H9 (cell line): ENCODE measurements at regions not wholly inside any gene's neighbourhood (a gene's known extent, or its start where the extent isn't known, plus 50 kb on each side); places are given as distances from the start of the nearest gene placed in this dataset.

ENCODE experiments used
- DNase-seq: peaks from one replicate; pipeline ENCODE4 v3.0.0-alpha.2; 2017
- H2AFZ ChIP-seq: one replicate; pipeline ENCODE4 v1.6.1; 2013; ENCODE audit warnings: mild to moderate bottlenecking, low read length, control low read depth, moderate library complexity
- H2AK5ac ChIP-seq: 2 replicates; pipeline ENCODE4 v1.6.1; 2013; ENCODE audit warnings: low read length, control low read depth, mixed read lengths; ENCODE audit not compliant: insufficient read length
- H2BK120ac ChIP-seq: one replicate; pipeline ENCODE4 v1.6.1; 2013; ENCODE audit warnings: low read depth, mild to moderate bottlenecking, low read length, control low read depth, inconsistent platforms; ENCODE audit not compliant: poor library complexity, severe bottlenecking
- H2BK12ac ChIP-seq: 2 replicates; pipeline ENCODE4 v1.6.1; 2013; ENCODE audit warnings: low read length, control low read depth, mixed read lengths, low read depth; ENCODE audit not compliant: insufficient read length
- H2BK15ac ChIP-seq: 2 replicates; pipeline ENCODE4 v1.6.1; 2013; ENCODE audit warnings: low read depth, low read length, control low read depth
- H2BK20ac ChIP-seq: one replicate; pipeline ENCODE4 v1.6.1; 2013; ENCODE audit warnings: low read depth, mild to moderate bottlenecking, low read length, control low read depth, inconsistent platforms; ENCODE audit not compliant: poor library complexity, severe bottlenecking
- H2BK5ac ChIP-seq: 2 replicates; pipeline ENCODE4 v1.6.1; 2013; ENCODE audit warnings: low read length, control low read depth, mixed read lengths; ENCODE audit not compliant: insufficient read length
- H3K14ac ChIP-seq: 2 replicates; pipeline ENCODE4 v1.6.1; 2013; ENCODE audit warnings: low read length, control low read depth; ENCODE audit not compliant: insufficient read depth
- H3K18ac ChIP-seq: 2 replicates; pipeline ENCODE4 v1.6.1; 2013; ENCODE audit warnings: low read depth, mild to moderate bottlenecking, mixed read lengths, low read length, control low read depth; ENCODE audit not compliant: insufficient read length
- H3K23ac ChIP-seq: 2 replicates; pipeline ENCODE4 v1.6.1; 2013; ENCODE audit warnings: low read length, control low read depth, mixed read lengths, low read depth; ENCODE audit not compliant: insufficient read length
- H3K23me2 ChIP-seq: 2 replicates; pipeline ENCODE4 v1.6.1; 2013; ENCODE audit warnings: low read depth, mild to moderate bottlenecking, mixed read lengths, low read length, control low read depth; ENCODE audit not compliant: insufficient read length, poor library complexity, severe bottlenecking
- H3K27ac ChIP-seq: 2 replicates; pipeline ENCODE4 v1.5.1; 2013; ENCODE audit warnings: low read length, control low read depth, mixed read lengths, low read depth; ENCODE audit not compliant: insufficient read length
- H3K27me3 ChIP-seq: 2 replicates; pipeline ENCODE4 v1.6.1; 2013; ENCODE audit warnings: low read length, control low read depth, inconsistent platforms; ENCODE audit not compliant: insufficient read depth
- H3K4ac ChIP-seq: 2 replicates; pipeline ENCODE4 v1.6.1; 2013; ENCODE audit warnings: low read depth, mild to moderate bottlenecking, control low read depth, inconsistent platforms, low read length, moderate library complexity
- H3K4me1 ChIP-seq: 2 replicates; pipeline ENCODE4 v1.6.1; 2013; ENCODE audit warnings: low read length, control low read depth, inconsistent platforms; ENCODE audit not compliant: insufficient read depth
- H3K4me2 ChIP-seq: 2 replicates; pipeline ENCODE4 v1.6.1; 2013; ENCODE audit warnings: low read length, control low read depth, mixed read lengths; ENCODE audit not compliant: insufficient read length, insufficient read depth
- H3K56ac ChIP-seq: 2 replicates; pipeline ENCODE4 v1.6.1; 2013; ENCODE audit warnings: low read depth, mild to moderate bottlenecking, mixed read lengths, low read length, control low read depth; ENCODE audit not compliant: insufficient read length
- H3K79me1 ChIP-seq: 2 replicates; pipeline ENCODE4 v1.6.1; 2013; ENCODE audit warnings: low read depth, mild to moderate bottlenecking, moderate library complexity, low read length, control low read depth, inconsistent platforms; ENCODE audit not compliant: insufficient read depth, poor library complexity, severe bottlenecking
- H3K79me2 ChIP-seq: 2 replicates; pipeline ENCODE4 v1.6.1; 2013; ENCODE audit warnings: low read length, control low read depth, inconsistent platforms; ENCODE audit not compliant: insufficient read depth
- H3K9ac ChIP-seq: 2 replicates; pipeline ENCODE4 v1.6.1; 2013; ENCODE audit warnings: low read length, control low read depth, mixed read lengths; ENCODE audit not compliant: insufficient read length; ENCODE audit errors: extremely low read depth
- H3K9me3 ChIP-seq: one replicate; pipeline ENCODE4 v1.6.1; 2013; ENCODE audit warnings: low read depth, low read length, inconsistent platforms; ENCODE audit not compliant: control insufficient read depth
- H3T11ph ChIP-seq: one replicate; pipeline ENCODE4 v1.6.1; 2013; ENCODE audit warnings: mild to moderate bottlenecking, low read length, control low read depth, inconsistent platforms
- H4K20me1 ChIP-seq: one replicate; pipeline ENCODE4 v1.6.1; 2013; ENCODE audit not compliant: control insufficient read depth, insufficient read length, insufficient read depth
- H4K5ac ChIP-seq: 2 replicates; pipeline ENCODE4 v1.6.1; 2013; ENCODE audit warnings: low read depth, mild to moderate bottlenecking, mixed read lengths, low read length, control low read depth; ENCODE audit not compliant: insufficient read length
- H4K8ac ChIP-seq: replicated peaks from 2 replicates; pipeline ENCODE4 v1.6.1; 2013; ENCODE audit warnings: low read length, control low read depth, mixed read lengths, low read depth; ENCODE audit not compliant: insufficient read length
- H4K91ac ChIP-seq: 2 replicates; pipeline ENCODE4 v1.6.1; 2013; ENCODE audit warnings: low read depth, mild to moderate bottlenecking, moderate library complexity, mixed read lengths, low read length, control low read depth; ENCODE audit not compliant: insufficient read length
- H3K27ac Mint-ChIP-seq, 3 experiments: 2 replicates in 2 of 3; 3 replicates in 1 of 3; pipeline ENCODE4 v1.8.0; 2020 to 2021; ENCODE audit warnings: mixed read lengths in 3 of 3, mild to moderate bottlenecking in 1 of 3, moderate library complexity in 1 of 3
- H3K27me3 Mint-ChIP-seq: 2 replicates; pipeline ENCODE4 v1.8.0; 2021; ENCODE audit warnings: low read depth, mild to moderate bottlenecking, moderate library complexity, mixed read lengths
- H3K36me3 Mint-ChIP-seq, 3 experiments: 2 replicates in 2 of 3; 3 replicates in 1 of 3; pipeline ENCODE4 v1.8.0; 2020 to 2021; ENCODE audit warnings: low read depth in 3 of 3, mixed read lengths in 3 of 3; ENCODE audit not compliant: insufficient read depth in 1 of 3
- H3K4me1 Mint-ChIP-seq, 2 experiments: 2 replicates each; pipeline ENCODE4 v1.8.0; 2020; ENCODE audit warnings: mixed read lengths in 2 of 2
- H3K4me3 Mint-ChIP-seq, 2 experiments: 2 replicates in 1 of 2; 3 replicates in 1 of 2; pipeline ENCODE4 v1.8.0; 2020 to 2021; ENCODE audit warnings: mild to moderate bottlenecking in 2 of 2, mixed read lengths in 2 of 2, moderate library complexity in 1 of 2
- H3K9me3 Mint-ChIP-seq, 2 experiments: 2 replicates in 1 of 2; 3 replicates in 1 of 2; pipeline ENCODE4 v1.8.0; 2020; ENCODE audit warnings: mild to moderate bottlenecking in 2 of 2, mixed read lengths in 2 of 2, moderate library complexity in 1 of 2
- CTCF ChIP-seq: fragments of 200-600 bp; sonication (generic); conservative IDR thresholded peaks from 3 replicates; pipeline ENCODE4 v1.8.0; 2021; ENCODE audit warnings: antibody characterized with exemption, mild to moderate bottlenecking
- WGBS: extraction: QIAGEN DNeasy Blood & Tissue Kit; methylation state at CpG from one replicate; pipeline ENCODE4 v1.1.7; 2013; ENCODE audit warnings: missing lambda C conversion rate, low lambda C conversion rate, mixed read lengths; ENCODE audit not compliant: insufficient read length; ENCODE audit errors: extremely low coverage; 5-methylcytosine and 5-hydroxymethylcytosine counted together

GRCh38 chr3:34202975-34203374 lies 404.5 kb downstream of the PDCD6IP start:
- H4K8ac ChIP-seq = no peak overlapping the region
- H2BK15ac ChIP-seq = no peak overlapping the region
- H2AFZ ChIP-seq = no peak overlapping the region
- TF ChIP-seq CTCF = no peak
- no peaks in the 10 kb centered on the region; a peak in 1 of 4 replicates for H3K4me1 Mint-ChIP-seq
- H3K4me1 ChIP-seq = no peaks in the 10 kb centered on the region
- H3K9me3 Mint-ChIP-seq = no peaks in the 10 kb centered on the region
- no peaks in the 10 kb centered on the region for H3K9me3 ChIP-seq
- no peak for DNase-seq
- no peaks in the 10 kb centered on the region for H4K20me1 ChIP-seq
- H3K27ac Mint-ChIP-seq = no peak overlapping the region
- no peak overlapping the region for H2BK120ac ChIP-seq
- H4K5ac ChIP-seq = no peak overlapping the region
- H3K56ac ChIP-seq = no peak overlapping the region
- H3K36me3 Mint-ChIP-seq = no peaks in the 10 kb centered on the region
- H2BK20ac ChIP-seq = no peak overlapping the region
- H3K9ac ChIP-seq = no peak overlapping the region
- H3K4me2 ChIP-seq = no peak overlapping the region
- no peaks in the 10 kb centered on the region for H3K23me2 ChIP-seq
- no peak overlapping the region for H3K4me3 Mint-ChIP-seq
- H3K27me3 ChIP-seq = no peaks in the 10 kb centered on the region
- H3K14ac ChIP-seq = no peak overlapping the region
- H3K79me2 ChIP-seq = no peaks in the 10 kb centered on the region
- no peaks in the 10 kb centered on the region for H3K79me1 ChIP-seq
- no peaks in the 10 kb centered on the region for H3K27me3 Mint-ChIP-seq
- no peak overlapping the region for H4K91ac ChIP-seq
- H2BK5ac ChIP-seq = no peak overlapping the region
- H3K4ac ChIP-seq = no peak overlapping the region
- no peak overlapping the region for H3K18ac ChIP-seq
- H3T11ph ChIP-seq = no peak overlapping the region
- H2BK12ac ChIP-seq = no peak overlapping the region
- H2AK5ac ChIP-seq = no peak overlapping the region
- no peak overlapping the region for H3K27ac ChIP-seq
- no CpG with 5 or more reads among the region's 3 CpGs for WGBS
- no peak overlapping the region for H3K23ac ChIP-seq
